ENCODE measurements at regions not wholly inside any gene's neighbourhood (a gene's known extent, or its start where the extent isn't known, plus 50 kb on each side); places are given as distances from the start of the nearest gene placed in this dataset.

- Histone ChIP-seq H3K4me1 (no peaks in the 10 kb centered on the region), H3K9ac (ENCODE audit: low read depth in 2 of 2, low read length in 2 of 2) (no peak overlapping the region), H3K36me3 (no peaks in the 10 kb centered on the region), H3K27me3 (no peaks in the 10 kb centered on the region), H3K27ac (no peak overlapping the region), H3K9me3 (no peaks in the 10 kb centered on the region), H3K4me3 (no peak overlapping the region)
- TF ChIP-seq, protein P1, sequence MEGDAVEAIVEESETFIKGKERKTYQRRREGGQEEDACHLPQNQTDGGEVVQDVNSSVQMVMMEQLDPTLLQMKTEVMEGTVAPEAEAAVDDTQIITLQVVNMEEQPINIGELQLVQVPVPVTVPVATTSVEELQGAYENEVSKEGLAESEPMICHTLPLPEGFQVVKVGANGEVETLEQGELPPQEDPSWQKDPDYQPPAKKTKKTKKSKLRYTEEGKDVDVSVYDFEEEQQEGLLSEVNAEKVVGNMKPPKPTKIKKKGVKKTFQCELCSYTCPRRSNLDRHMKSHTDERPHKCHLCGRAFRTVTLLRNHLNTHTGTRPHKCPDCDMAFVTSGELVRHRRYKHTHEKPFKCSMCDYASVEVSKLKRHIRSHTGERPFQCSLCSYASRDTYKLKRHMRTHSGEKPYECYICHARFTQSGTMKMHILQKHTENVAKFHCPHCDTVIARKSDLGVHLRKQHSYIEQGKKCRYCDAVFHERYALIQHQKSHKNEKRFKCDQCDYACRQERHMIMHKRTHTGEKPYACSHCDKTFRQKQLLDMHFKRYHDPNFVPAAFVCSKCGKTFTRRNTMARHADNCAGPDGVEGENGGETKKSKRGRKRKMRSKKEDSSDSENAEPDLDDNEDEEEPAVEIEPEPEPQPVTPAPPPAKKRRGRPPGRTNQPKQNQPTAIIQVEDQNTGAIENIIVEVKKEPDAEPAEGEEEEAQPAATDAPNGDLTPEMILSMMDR (IDR thresholded peaks at IDR 0.05), result no peak
- intact Hi-C loops (cut with DNase I), result no loop called here
- no peak for DNase-seq
These were observed 245.2 kb downstream of the EIPR1 start for GRCh38 chr2:3132466-3132865.

DNA sequence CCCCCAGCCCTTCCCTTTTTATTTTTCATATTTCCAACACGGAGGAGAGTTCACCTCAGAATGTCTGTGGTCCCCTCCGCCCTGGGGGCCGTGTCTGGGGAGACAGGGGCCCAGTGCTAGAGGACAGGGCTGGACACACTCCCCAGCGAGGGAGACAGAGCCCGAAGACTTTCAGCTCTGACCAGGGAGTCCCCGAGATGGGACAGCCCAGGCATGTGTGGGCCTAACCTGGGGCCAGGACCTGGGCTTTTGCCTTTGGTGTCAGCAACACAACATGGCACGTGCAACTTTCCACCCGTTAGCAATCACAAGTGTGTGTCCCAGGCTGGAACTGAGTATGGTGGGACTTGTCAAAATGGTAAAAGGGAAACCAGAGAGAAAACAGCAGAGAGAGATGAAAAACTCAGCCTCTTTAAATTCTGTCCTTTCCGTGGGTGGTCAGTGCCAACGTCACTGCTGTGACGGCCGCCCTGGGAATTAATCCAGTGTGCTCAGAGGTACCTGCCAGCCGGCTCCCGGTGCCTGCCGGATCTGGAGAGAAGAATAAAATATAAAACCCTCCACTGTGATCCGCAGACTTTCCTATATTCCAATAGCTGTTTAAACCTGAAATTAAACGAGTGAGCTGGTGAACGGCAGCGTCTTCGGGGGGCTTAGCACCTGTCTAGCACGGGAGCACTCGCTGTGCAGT, 245.8 kb downstream of the EIPR1 start:
- H3K9me3 ChIP-seq, result no peaks in the 10 kb centered on the region
- TF ChIP-seq, protein P1 (IDR thresholded peaks at IDR 0.05), result no peak
- H3K27me3 ChIP-seq, result no peaks in the 10 kb centered on the region
- no peak overlapping the region for H3K9ac ChIP-seq (ENCODE audit: low read depth in 2 of 2, low read length in 2 of 2)
- DNase-seq, result no peak
- no peak overlapping the region for H3K27ac ChIP-seq
- no peaks in the 10 kb centered on the region for H3K4me1 ChIP-seq
- no peak overlapping the region for H3K4me3 ChIP-seq
- intact Hi-C loops (cut with DNase I), result no loop called here
- no peaks in the 10 kb centered on the region for H3K36me3 ChIP-seq

DNA sequence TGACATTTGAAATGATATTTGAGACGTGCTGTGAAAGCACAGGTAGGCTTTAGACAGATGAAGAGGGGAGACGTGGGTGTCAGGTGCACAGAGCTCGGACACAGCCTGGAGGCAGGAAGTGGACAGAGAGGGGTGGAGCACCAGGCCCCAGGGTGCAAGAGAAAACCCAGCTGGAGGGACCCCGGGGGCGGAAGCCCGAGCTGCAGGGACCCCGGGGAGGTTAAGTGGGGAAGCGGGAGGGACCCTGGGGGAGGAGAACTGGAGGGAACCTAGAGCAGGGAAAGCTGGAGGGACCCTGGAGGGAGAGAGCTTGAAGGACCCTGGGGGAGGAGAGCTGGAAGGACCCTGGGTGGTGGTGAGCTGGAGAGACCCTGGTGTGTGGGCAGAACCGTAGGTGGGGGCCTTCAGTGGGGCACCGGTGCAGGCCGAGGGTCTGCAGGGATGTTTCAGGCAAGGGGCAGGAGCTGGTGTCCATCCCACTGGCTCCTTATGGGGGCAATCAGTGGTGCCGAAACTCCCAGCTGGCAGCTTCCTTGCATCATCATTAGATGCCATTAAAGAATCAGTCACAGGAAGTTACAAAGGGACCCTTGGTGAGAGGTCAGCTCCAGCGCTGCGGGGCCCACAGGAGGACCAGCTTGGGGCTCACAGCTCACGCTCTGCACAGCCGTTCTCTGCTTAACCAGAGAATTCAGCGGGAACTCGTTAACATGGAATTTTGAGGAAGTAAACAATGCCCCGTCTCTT, 246.6 kb downstream of the EIPR1 start:
- Histone ChIP-seq H3K9me3 (no peaks in the 10 kb centered on the region), H3K9ac (ENCODE audit: low read depth in 2 of 2, low read length in 2 of 2) (no peak overlapping the region), H3K4me3 (no peak overlapping the region), H3K27me3 (no peaks in the 10 kb centered on the region), H3K36me3 (no peaks in the 10 kb centered on the region), H3K27ac (no peak overlapping the region), H3K4me1 (no peaks in the 10 kb centered on the region)
- intact Hi-C loops (cut with DNase I), result no loop called here
- TF ChIP-seq, protein P1 (IDR thresholded peaks at IDR 0.05), result no peak
- DNase-seq, result no peak

DNA sequence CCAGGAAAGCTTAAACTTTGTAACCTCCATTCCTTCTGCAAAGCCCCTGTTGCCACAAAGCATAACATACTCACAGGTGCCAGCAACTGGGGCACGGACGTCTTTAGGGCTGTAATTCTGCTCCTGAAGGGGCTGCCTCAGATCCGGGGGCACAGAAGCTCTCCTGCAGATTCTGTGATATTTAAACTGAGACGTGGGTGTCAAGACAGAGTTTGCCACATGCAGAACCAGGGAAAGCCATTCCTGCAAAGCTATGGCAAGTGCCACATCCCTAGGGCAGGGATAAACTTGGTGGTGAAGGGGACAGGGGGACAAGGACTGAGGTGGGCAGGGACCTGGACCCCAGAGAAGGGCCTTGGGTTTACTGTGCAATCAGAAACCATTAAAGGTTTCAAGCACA, 247.2 kb downstream of the EIPR1 start:
- Histone ChIP-seq H3K9ac (ENCODE audit: low read depth in 2 of 2, low read length in 2 of 2) (no peak overlapping the region), H3K4me1 (no peaks in the 10 kb centered on the region), H3K4me3 (no peak overlapping the region), H3K9me3 (no peaks in the 10 kb centered on the region), H3K36me3 (no peaks in the 10 kb centered on the region), H3K27ac (no peak overlapping the region), H3K27me3 (no peaks in the 10 kb centered on the region)
- no peak for DNase-seq
- TF ChIP-seq, protein P1 (IDR thresholded peaks at IDR 0.05), result no peak
- intact Hi-C loops (cut with DNase I), result no loop called here

DNA sequence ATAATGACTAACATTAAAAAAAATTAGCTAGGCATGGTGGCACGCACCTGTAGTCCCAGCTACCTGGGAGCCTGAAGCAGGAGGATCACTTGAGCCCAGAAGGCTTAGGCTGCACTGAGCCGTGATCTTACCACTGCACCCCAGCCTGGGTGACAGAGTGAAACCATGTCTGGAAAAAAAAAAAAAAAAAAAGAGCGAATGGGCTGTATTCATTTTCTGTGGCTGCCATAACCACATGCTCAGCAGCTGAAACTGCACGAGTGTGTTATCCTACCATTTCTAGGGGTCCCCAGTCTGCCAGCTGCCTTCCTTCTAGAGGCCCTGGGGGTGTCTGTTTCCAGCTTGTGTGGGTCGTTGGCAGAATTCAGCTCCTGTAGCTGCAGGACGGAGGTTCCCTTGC, 247.8 kb downstream of the EIPR1 start:
- DNase-seq, result no peak
- H3K4me1 ChIP-seq, result no peaks in the 10 kb centered on the region
- H3K9me3 ChIP-seq, result no peaks in the 10 kb centered on the region
- no peaks in the 10 kb centered on the region for H3K36me3 ChIP-seq
- intact Hi-C loops (cut with DNase I), result no loop called here
- H3K9ac ChIP-seq (ENCODE audit: low read depth in 2 of 2, low read length in 2 of 2), result no peak overlapping the region
- no peak overlapping the region for H3K4me3 ChIP-seq
- no peak overlapping the region for H3K27ac ChIP-seq
- TF ChIP-seq, protein P1 (IDR thresholded peaks at IDR 0.05), result no peak
- no peaks in the 10 kb centered on the region for H3K27me3 ChIP-seq

Data from colonic mucosa (tissue), 4 donors.